Skeletal muscle cell (primary cell): ENCODE measurements at regions not wholly inside any gene's neighbourhood (a gene's known extent, or its start where the extent isn't known, plus 50 kb on each side); places are given as distances from the start of the nearest gene placed in this dataset.

Source experiments
- DNase-seq: peaks from one replicate; pipeline ENCODE4 v3.0.0-alpha.2; 2010; ENCODE audit warnings: low read depth
- H3K4me3 ChIP-seq: 2 replicates; pipeline ENCODE4 v1.5.1; 2011; ENCODE audit warnings: low read depth, mild to moderate bottlenecking, control low read depth, low read length, moderate library complexity

- no peak for DNase-seq
- no peak overlapping the region for H3K4me3 ChIP-seq
These were observed 157.9 kb upstream of the DMRT1 start for GRCh38 chr9:683509-684021.

GRCh38 chr9:684054-684890 lies 157.2 kb upstream of the DMRT1 start:
- peak; percentile 43 for DNase-seq
- peak overlapping the region; percentile 33 for H3K4me3 ChIP-seq

DNA sequence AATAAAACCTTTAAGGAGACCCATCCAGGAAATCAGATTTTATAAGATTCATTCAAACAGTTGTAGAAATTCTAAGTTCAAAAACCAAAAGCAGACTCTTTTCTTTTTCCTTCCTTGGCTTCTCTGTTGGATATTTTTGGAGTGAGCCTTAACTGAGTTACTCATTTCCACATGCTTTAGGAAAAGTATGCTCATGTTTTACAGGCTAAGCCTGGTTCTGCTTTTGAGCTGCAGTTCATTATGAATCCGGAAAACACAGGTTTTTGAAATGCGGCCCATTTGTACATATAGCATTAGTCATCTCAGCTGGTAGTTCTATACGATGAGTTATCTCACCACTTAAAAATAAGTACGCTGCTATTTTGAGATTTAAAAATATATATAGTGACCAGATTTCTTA lies 156.6 kb upstream of the DMRT1 start:
- peak overlapping the region; percentile 33 for H3K4me3 ChIP-seq
- peak; percentile 72 for DNase-seq

- no peak overlapping the region for H3K4me3 ChIP-seq
- DNase-seq: peak; percentile 27
These were observed 155.1 kb upstream of the DMRT1 start for GRCh38 chr9:686321-686813.

DNA sequence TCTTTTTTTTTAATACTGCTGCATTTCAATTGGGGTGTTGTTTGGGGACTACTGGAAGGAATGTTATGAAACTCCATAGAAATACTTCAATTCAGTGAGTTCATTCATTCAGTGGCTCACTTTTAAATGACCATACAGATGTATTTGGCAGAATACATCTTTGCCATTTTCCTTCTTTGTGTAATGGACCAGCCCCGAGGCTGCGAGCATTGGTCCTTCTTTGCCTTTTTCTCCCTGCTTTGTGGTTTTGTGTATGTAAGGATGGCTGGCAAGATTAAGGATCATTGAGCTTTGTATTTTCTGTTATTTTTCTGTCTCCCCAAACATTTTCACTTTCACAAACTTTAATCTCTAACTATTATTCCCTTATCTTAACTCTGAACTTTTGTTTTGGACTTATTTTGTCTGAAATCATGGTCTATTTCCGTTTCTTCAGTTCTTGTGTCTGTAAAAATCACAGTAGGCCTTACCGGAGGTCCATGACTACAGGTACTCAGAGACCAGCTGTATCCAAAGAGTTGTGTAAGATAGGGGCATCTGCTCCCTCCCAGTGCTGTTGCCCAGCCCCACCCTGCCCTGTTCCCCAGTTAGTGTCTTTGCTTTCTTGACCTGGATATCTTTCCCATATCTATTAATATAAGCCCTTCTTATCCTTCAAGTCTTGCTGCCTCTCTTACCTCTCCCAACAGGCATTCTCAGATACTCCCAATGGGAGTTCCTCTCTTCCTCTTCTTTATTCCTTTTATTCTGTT lies 154.3 kb upstream of the DMRT1 start:
- no peak overlapping the region for H3K4me3 ChIP-seq
- DNase-seq: no peak

- DNase-seq: no peak
- H3K4me3 ChIP-seq: no peak overlapping the region
These were observed 153.5 kb upstream of the DMRT1 start for GRCh38 chr9:687994-688393.

- DNase-seq: no peak
- H3K4me3 ChIP-seq: no peak overlapping the region
These were observed 150.9 kb upstream of the DMRT1 start for GRCh38 chr9:690517-691111.

DNA sequence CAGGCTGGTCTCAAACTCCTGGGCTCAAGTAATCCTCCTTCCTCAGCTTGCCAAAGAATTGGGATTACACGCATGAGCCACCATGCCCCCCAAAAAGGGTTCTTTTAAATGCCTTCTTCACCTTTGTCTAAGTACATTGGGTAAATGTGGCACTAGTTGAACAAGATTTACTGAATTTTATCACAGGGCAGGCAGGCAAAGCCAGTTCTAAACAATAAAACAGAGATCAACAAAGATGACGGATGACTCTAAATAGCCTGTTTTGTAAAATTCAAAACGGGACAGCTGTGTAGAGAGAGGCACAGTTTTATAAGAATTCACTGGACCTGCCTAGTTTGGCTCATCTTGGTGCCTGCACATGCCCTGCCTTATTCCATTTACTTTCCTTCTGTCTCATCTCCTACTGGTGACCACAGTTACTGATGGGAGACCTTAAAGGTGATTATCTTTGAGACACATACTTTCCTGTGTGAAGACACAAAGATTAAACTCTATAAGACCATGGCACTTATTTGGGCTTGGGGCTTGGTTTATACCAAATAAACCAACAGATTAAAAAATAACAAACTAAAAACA lies 149.6 kb upstream of the DMRT1 start:
- H3K4me3 ChIP-seq: no peak overlapping the region
- no peak for DNase-seq

GRCh38 chr9:692636-693129 lies 148.8 kb upstream of the DMRT1 start:
- DNase-seq: no peak
- H3K4me3 ChIP-seq: no peak overlapping the region

GRCh38 chr9:693201-694091 lies 148.1 kb upstream of the DMRT1 start:
- H3K4me3 ChIP-seq: peak overlapping the region; percentile 34
- DNase-seq: peak; percentile 41

GRCh38 chr9:694092-694402 lies 147.4 kb upstream of the DMRT1 start:
- DNase-seq: no peak
- H3K4me3 ChIP-seq: peak overlapping the region; percentile 34

GRCh38 chr9:694403-695154 lies 146.9 kb upstream of the DMRT1 start:
- H3K4me3 ChIP-seq: peak overlapping the region; percentile 34

DNA sequence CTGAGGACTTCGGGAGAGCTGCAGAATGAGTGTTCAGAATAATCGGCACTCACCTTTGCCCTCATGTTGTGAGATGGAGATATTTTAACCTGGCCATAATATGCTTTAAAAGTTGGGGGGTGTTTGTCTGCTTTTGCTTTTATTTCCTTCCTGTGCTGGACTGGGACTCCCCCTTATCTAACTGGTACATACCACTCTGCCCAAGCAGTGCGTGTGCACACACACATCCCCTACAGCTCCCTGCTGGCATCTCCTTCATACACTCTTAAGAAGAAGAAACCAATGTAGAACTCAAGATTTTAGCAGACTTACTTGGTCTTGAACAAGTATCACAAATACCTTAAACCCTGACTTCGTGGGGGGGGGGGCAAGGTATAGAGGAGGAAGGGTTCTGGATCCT lies 146.2 kb upstream of the DMRT1 start:
- no peak for DNase-seq
- no peak overlapping the region for H3K4me3 ChIP-seq

More at GRCh38 chr9:694403-695154, 146.9 kb upstream of the DMRT1 start:
- DNase-seq: peak; percentile 77

DNA sequence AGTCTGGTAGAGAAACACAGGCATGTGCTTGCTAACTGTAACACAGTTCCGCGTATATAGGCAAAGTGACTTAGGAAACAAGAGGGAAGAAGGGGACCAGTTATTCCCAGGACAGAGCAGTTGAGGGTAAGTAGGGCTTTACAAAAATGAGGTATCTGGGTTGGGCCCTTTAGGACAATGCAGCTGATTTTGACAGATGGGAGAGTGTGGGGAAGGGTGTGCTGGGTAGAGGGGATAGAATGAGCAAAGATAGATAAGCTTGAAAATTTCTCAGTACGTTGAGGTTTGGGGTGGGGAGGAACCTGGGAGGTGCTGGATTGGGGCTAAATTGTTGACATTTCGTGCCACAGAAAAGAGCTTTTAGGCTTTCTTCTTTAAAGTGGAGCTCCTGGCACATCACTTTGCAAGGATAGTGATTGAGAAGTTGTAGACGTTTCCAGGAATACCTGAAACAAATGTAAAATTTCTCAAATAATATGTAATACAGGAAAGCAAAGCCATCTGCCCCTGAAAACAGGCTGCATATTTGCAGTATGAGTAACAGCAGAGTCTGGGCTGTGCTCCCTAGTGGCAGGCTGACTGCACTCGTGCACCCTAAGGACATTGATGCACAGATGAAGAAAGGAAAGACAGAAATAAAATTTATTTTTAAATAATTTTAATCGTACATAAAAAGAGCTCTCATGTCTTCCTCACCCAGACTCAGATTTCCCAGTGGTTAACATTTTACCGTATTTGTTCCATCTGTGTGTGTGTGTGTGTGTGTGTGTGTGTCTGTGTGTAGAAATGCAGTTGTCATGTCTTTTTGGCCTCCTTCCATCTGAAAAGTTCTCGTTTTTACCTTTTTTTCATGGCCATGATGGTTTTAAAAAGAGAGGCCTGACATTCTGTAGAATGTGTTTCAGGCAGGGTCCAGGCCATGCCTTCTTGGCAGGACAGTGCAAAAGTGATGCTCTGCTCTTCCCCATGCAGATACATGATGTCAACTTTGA lies 144.9 kb upstream of the DMRT1 start:
- peak; percentile 27 for DNase-seq
- H3K4me3 ChIP-seq: no peak overlapping the region

DNA sequence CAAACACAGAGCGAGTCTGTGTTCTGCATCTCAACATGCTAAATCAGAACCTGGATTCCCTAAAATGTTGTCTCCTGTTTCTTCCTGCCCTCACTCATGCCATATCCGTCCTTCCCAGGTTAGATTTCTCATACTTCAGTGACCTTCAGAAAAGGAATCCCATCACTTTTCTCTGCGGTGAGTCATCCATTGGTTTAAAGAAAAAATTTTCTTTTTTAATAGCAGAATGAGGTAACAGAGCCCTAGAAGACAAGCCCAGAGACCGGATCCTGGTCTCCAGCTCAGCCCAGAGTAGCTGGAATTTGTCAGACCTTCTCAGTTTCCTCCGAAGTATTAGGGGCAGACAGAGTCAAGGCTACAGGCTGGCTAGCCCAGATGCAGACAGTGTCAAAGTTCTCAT lies 143.2 kb upstream of the DMRT1 start:
- DNase-seq: no peak
- no peak overlapping the region for H3K4me3 ChIP-seq

GRCh38 chr9:698954-699353 lies 142.5 kb upstream of the DMRT1 start:
- DNase-seq: no peak
- no peak overlapping the region for H3K4me3 ChIP-seq

DNA sequence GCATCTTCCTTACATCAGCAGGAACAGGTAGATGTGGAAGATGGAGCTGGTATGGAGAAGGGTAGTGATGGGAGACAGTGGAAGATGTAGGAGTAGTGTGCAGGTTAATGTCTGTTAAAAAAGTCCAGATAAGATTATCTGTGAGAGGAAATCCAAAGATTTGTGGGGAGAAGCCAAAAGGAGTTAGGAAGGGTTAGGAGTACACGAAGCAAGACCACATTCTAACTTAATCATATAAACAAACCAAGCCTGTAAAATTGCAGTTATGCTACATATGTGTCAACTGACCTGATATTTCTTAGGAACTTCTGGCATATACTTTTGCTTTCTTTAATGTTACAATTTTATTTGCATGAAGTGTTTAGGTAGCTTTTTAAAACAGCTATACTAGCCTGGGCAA lies 142.1 kb upstream of the DMRT1 start:
- no peak for DNase-seq
- H3K4me3 ChIP-seq: no peak overlapping the region
